ENCODE measurements at regions not wholly inside any gene's neighbourhood (a gene's known extent, or its start where the extent isn't known, plus 50 kb on each side); places are given as distances from the start of the nearest gene placed in this dataset.

DNA sequence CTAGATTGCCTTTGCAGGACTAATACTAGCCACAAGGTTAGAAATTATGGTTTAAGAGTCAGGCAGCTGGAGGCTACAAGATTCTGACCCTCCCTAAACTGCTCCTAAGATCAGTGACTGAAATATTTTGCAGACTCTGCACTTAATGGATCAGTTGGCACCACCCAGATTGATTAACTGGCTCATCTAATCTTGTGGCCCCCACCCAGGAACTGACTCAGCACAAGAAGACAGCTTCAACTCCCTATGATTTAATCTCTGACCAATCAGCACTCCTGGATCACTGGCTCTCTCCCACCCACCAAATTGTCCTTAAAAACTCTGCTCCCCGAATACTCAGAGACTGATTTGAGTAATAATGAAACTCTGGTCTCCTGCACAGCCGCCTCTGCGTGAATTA lies 145.4 kb upstream of the LCORL start (continued):
- TF ChIP-seq, protein P1, sequence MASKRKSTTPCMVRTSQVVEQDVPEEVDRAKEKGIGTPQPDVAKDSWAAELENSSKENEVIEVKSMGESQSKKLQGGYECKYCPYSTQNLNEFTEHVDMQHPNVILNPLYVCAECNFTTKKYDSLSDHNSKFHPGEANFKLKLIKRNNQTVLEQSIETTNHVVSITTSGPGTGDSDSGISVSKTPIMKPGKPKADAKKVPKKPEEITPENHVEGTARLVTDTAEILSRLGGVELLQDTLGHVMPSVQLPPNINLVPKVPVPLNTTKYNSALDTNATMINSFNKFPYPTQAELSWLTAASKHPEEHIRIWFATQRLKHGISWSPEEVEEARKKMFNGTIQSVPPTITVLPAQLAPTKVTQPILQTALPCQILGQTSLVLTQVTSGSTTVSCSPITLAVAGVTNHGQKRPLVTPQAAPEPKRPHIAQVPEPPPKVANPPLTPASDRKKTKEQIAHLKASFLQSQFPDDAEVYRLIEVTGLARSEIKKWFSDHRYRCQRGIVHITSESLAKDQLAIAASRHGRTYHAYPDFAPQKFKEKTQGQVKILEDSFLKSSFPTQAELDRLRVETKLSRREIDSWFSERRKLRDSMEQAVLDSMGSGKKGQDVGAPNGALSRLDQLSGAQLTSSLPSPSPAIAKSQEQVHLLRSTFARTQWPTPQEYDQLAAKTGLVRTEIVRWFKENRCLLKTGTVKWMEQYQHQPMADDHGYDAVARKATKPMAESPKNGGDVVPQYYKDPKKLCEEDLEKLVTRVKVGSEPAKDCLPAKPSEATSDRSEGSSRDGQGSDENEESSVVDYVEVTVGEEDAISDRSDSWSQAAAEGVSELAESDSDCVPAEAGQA (IDR thresholded peaks at IDR 0.05; ENCODE audit: low read depth): no peak
- TF ChIP-seq, protein P1 (CRISPR knock-in tag; IDR thresholded peaks at IDR 0.05; ENCODE audit: borderline replicate concordance): no peak
- TF ChIP-seq, protein P2, sequence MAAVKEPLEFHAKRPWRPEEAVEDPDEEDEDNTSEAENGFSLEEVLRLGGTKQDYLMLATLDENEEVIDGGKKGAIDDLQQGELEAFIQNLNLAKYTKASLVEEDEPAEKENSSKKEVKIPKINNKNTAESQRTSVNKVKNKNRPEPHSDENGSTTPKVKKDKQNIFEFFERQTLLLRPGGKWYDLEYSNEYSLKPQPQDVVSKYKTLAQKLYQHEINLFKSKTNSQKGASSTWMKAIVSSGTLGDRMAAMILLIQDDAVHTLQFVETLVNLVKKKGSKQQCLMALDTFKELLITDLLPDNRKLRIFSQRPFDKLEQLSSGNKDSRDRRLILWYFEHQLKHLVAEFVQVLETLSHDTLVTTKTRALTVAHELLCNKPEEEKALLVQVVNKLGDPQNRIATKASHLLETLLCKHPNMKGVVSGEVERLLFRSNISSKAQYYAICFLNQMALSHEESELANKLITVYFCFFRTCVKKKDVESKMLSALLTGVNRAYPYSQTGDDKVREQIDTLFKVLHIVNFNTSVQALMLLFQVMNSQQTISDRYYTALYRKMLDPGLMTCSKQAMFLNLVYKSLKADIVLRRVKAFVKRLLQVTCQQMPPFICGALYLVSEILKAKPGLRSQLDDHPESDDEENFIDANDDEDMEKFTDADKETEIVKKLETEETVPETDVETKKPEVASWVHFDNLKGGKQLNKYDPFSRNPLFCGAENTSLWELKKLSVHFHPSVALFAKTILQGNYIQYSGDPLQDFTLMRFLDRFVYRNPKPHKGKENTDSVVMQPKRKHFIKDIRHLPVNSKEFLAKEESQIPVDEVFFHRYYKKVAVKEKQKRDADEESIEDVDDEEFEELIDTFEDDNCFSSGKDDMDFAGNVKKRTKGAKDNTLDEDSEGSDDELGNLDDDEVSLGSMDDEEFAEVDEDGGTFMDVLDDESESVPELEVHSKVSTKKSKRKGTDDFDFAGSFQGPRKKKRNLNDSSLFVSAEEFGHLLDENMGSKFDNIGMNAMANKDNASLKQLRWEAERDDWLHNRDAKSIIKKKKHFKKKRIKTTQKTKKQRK (IDR thresholded peaks at IDR 0.05; ENCODE audit: low read length): no peak
- TF ChIP-seq PHF21A (CRISPR knock-in tag; IDR thresholded peaks at IDR 0.05): no peak
- no peak for TF ChIP-seq SP4 (CRISPR knock-in tag; IDR thresholded peaks at IDR 0.05)
- TF ChIP-seq SALL2 (CRISPR knock-in tag; IDR thresholded peaks at IDR 0.05): no peak
- TF ChIP-seq, protein P3, sequence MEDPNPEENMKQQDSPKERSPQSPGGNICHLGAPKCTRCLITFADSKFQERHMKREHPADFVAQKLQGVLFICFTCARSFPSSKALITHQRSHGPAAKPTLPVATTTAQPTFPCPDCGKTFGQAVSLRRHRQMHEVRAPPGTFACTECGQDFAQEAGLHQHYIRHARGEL (CRISPR knock-in tag; IDR thresholded peaks at IDR 0.05): no peak
- TF ChIP-seq MAF1 (CRISPR knock-in tag; IDR thresholded peaks at IDR 0.05; ENCODE audit: borderline replicate concordance): no peak
- no peak for TF ChIP-seq SKI (IDR thresholded peaks at IDR 0.05; ENCODE audit: partially characterized antibody)

Data from HepG2 (cell line).